Stimulated activated naive CD8-positive, alpha-beta T cell treated with anti-CD3 and anti-CD28 coated beads, Interleukin-15, Interleukin-2, amounts not matched to agents 100 U/mL and 50 U/mL, for 24 hours (primary cell): ENCODE measurements at regions not wholly inside any gene's neighbourhood (a gene's known extent, or its start where the extent isn't known, plus 50 kb on each side); places are given as distances from the start of the nearest gene placed in this dataset.
A peak's percentile ranks its signal among the peaks of the same experiment; 100 is the strongest.
"Not testable (repeated sequence)": the region's sequence is repeated elsewhere in the genome, so short reads cannot be mapped to it uniquely, and the experiment has no call there.

Source experiments
- ATAC-seq: fragments of 150-1000 bp; cut with Tn5 transposase; one replicate; pipeline ENCODE4 v1.10.0; 2021
- DNase-seq: peaks from one replicate; pipeline ENCODE4 v3.0.0; 2021

- DNase-seq = peak; percentile 35
- ATAC-seq = not testable (repeated sequence)
Observed at GRCh38 chr1:149635290-149635899, 51.7 kb downstream of the PPIAL4C start.

- peak; percentile 87 for ATAC-seq
- DNase-seq = peak; percentile 86
Observed at GRCh38 chr1:149636286-149637122, 52.9 kb downstream of the PPIAL4C start.

GRCh38 chr1:149638481-149638880, 54.8 kb downstream of the PPIAL4C start:
- ATAC-seq, DNase-seq: not testable (repeated sequence)

GRCh38 chr1:149638901-149639658, 55.4 kb downstream of the PPIAL4C start:
- ATAC-seq, DNase-seq: not testable (repeated sequence)

- ATAC-seq, DNase-seq: not testable (repeated sequence)
Observed at GRCh38 chr1:149641179-149641578, 57.5 kb downstream of the PPIAL4C start.

GRCh38 chr1:149644818-149645217, 61.2 kb downstream of the PPIAL4C start:
- not testable (repeated sequence) for ATAC-seq, DNase-seq

- not testable (repeated sequence) for DNase-seq
- ATAC-seq = peak; percentile 66
Observed at GRCh38 chr1:149646360-149647017, 62.8 kb downstream of the PPIAL4C start.

GRCh38 chr1:149647018-149647373, 63.3 kb downstream of the PPIAL4C start:
- ATAC-seq = not testable (repeated sequence)

GRCh38 chr1:149657750-149658149, 74.1 kb downstream of the PPIAL4C start:
- ATAC-seq, DNase-seq: not testable (repeated sequence)

More at GRCh38 chr1:149647018-149647373, 63.3 kb downstream of the PPIAL4C start:
- DNase-seq = peak; percentile 17

- not testable (repeated sequence) for ATAC-seq, DNase-seq
Observed at GRCh38 chr1:149658175-149658574, 74.5 kb downstream of the PPIAL4C start.

GRCh38 chr1:149664624-149665023, 81.0 kb downstream of the PPIAL4C start:
- not testable (repeated sequence) for DNase-seq, ATAC-seq

GRCh38 chr1:149665033-149665432, 81.4 kb downstream of the PPIAL4C start:
- ATAC-seq, DNase-seq: not testable (repeated sequence)

- DNase-seq, ATAC-seq: not testable (repeated sequence)
Observed at GRCh38 chr1:149665528-149665927, 81.9 kb downstream of the PPIAL4C start.

- ATAC-seq, DNase-seq: not testable (repeated sequence)
Observed at GRCh38 chr1:149673231-149673909, 89.7 kb downstream of the PPIAL4C start.

- not testable (repeated sequence) for ATAC-seq, DNase-seq
Observed at GRCh38 chr1:149674921-149675320, 91.3 kb downstream of the PPIAL4C start.

DNA sequence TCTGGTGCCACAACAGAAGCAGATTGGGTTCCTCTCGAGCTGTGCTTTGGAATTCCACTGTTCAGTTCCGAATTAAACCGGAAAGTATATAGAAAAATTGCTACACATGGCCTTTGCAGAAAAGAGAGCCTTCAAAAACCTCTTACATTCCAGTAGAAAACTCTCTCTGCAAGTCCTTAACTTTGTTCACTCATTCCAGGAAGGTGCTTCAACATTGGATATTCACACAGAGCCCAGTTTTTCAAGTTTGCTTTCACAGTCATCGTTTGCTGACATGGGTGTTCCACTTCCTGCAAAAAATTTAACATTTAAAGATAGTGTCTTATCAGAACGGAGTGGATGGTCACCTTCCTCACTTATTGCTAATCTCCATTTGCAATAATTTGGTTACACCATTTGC, 93.7 kb downstream of the PPIAL4C start:
- not testable (repeated sequence) for DNase-seq, ATAC-seq

DNA sequence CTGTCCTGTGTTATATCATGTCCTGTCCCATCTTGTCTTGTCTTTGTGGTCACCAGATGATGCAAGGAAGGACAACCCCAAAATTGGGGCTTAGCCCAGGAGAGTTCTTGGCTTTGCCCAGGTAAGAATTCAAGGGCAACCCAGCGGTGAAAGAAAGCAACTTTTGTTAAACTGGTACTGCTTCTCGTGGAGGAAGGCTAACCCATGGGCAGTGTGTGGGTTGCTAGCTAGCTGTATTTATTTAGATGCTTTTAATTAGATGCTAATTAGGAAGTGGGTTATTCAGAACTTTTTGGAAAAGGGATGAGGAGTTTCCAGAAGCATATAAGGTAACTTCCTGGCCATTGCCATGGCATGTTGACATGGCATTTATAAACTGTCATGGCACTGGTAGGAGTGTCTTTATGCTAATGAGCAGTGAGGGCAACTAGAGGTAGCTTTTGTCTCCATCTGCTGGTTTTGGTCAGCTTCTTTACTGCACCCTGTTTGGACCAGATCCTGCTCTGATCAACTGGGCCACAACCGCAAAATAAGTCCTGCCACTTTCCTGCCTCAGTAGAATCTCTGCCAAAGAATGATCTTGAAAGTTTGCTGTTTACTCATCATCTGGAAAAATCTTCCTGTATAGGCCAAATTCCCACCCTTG, 95.8 kb upstream of the FCGR1A start:
- ATAC-seq = peak; percentile 91
- DNase-seq = not testable (repeated sequence)

GRCh38 chr1:149691399-149691798, 91.1 kb upstream of the FCGR1A start:
- DNase-seq, ATAC-seq: not testable (repeated sequence)

- DNase-seq (peak; percentile 12), ATAC-seq (peak; percentile 76)
Observed at GRCh38 chr1:149692804-149693539, 89.5 kb upstream of the FCGR1A start.

DNA sequence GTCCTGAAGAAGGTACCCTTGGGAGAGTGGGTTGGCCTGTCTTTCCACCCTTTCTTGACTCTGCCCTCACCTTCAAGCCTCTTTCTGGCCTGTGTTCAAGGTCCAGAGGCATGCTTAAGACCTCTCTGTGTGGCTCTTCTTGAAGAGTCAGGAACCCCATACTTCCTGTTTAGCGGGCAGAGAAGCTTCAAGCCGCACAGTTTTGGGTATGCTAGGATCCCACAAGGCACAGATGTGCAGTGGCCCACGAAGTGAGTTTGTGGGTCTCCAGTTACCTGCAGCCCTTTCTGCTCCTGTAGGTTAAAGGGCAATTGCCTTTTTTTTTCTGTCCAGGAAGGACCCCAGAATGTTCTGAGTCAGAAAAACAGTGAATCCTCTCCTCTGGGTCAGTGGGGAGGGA, 87.4 kb upstream of the FCGR1A start:
- ATAC-seq, DNase-seq: not testable (repeated sequence)
